NB4 (cell line): ENCODE measurements at regions not wholly inside any gene's neighbourhood (a gene's known extent, or its start where the extent isn't known, plus 50 kb on each side); places are given as distances from the start of the nearest gene placed in this dataset.
"Not testable (repeated sequence)": the region's sequence is repeated elsewhere in the genome, so short reads cannot be mapped to it uniquely, and the experiment has no call there.

ENCODE experiments used
- DNase-seq: peaks from one replicate; pipeline ENCODE4 v3.0.0; 2010; ENCODE audit warnings: low read depth
- H3K4me3 ChIP-seq: one replicate; pipeline ENCODE4 v1.5.1; 2011; ENCODE audit warnings: mild to moderate bottlenecking, low read depth, low read length, moderate library complexity
- CTCF ChIP-seq: IDR thresholded peaks from one replicate; pipeline ENCODE4 v1.5.1; 2012; ENCODE audit warnings: low read depth, low read length
- MYC ChIP-seq: IDR thresholded peaks from 2 replicates; pipeline ENCODE4 v1.6.1; 2011; ENCODE audit warnings: low read depth, low read length
- POLR2A ChIP-seq: IDR thresholded peaks from 2 replicates; pipeline ENCODE4 v1.6.1; 2011; ENCODE audit warnings: mild to moderate bottlenecking; ENCODE audit not compliant: insufficient read length; ENCODE audit errors: extremely low read depth
- TF ChIP-seq, protein P1 (sequence below): IDR thresholded peaks from 2 replicates; pipeline ENCODE4 v1.6.1; 2011; ENCODE audit warnings: low read depth, low read length

- H3K4me3 ChIP-seq, result no peak overlapping the region
- TF ChIP-seq CTCF (no peak), POLR2A (no peak), MYC (no peak)
- TF ChIP-seq, protein P1, sequence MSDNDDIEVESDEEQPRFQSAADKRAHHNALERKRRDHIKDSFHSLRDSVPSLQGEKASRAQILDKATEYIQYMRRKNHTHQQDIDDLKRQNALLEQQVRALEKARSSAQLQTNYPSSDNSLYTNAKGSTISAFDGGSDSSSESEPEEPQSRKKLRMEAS, result no peak
- peak; percentile 4 for DNase-seq
Measured at GRCh38 chr2:18045230-18045629, 166.8 kb downstream of the KCNS3 start.

GRCh38 chr2:18017381-18017780, 138.9 kb downstream of the KCNS3 start:
- not testable (repeated sequence) for DNase-seq, H3K4me3 ChIP-seq

GRCh38 chr2:18009891-18010290, 131.4 kb downstream of the KCNS3 start:
- no peak for TF ChIP-seq MYC
- no peak for TF ChIP-seq CTCF
- no peak for TF ChIP-seq POLR2A
- TF ChIP-seq, protein P1, result no peak
- no peak for DNase-seq

DNA sequence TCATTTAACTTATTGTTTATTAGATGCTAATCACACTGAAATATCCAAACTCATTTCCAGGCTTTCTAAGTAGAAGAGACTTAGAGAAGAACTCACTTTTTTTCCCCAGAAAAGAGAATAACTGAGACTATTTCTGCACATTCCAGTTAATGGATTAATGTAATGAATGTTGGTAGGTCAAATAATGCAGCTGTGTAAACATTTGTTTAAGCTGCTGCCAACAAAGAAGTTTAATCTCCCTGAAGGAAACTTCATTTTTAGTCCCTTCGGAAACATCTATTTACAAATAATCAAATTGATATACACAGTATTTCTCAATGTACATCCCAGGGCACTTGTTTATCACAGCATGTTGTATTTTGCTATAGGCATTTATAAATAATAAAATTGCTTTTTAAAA, 126.9 kb downstream of the KCNS3 start:
- DNase-seq, result no peak
- H3K4me3 ChIP-seq, result no peak overlapping the region
- no peak for TF ChIP-seq CTCF
- TF ChIP-seq, protein P1, result no peak
- TF ChIP-seq POLR2A, result no peak
- no peak for TF ChIP-seq MYC

More at GRCh38 chr2:18009891-18010290, 131.4 kb downstream of the KCNS3 start:
- no peak overlapping the region for H3K4me3 ChIP-seq

GRCh38 chr2:18001671-18002070, 123.2 kb downstream of the KCNS3 start:
- no peak for DNase-seq
- H3K4me3 ChIP-seq, result no peak overlapping the region
- TF ChIP-seq CTCF, result peak; percentile 2
- TF ChIP-seq, protein P1, result no peak

DNA sequence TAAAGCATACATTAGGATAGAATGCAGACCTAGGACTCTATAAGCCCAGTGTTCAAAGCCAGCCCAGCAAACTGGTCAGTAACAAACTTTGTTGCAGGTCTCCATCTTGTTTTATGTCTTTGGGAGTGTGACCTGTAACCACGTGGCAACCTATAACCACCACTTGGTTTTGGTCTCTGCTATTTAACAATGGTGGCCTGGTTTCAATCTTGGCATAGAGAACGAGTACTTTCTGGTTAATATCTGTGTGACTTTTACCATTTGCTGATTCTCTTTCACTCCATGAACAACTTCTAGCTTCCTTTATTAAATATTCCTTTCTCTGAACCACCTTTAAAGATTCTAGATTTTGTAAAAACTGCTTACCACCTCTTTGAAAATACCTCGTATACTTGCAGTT, 118.5 kb downstream of the KCNS3 start:
- no peak overlapping the region for H3K4me3 ChIP-seq
- TF ChIP-seq, protein P1, result no peak
- TF ChIP-seq CTCF (no peak), POLR2A (no peak), MYC (no peak)
- no peak for DNase-seq
